Stimulated activated CD4-positive, alpha-beta T cell treated with anti-CD3 and anti-CD28 coated beads, Interleukin-12 subunit alpha, Interleukin-12 subunit beta, amount 100 ng/mL, for 48 hours (primary cell): ENCODE measurements at regions not wholly inside any gene's neighbourhood (a gene's known extent, or its start where the extent isn't known, plus 50 kb on each side); places are given as distances from the start of the nearest gene placed in this dataset.

Experiments
- DNase-seq, 3 donors: peaks; one replicate each; pipeline ENCODE4 v3.0.0-alpha.2; 2020; ENCODE audit warnings: low read depth in 2 of 3, low spot score in 1 of 3

GRCh38 chr4:176971576-176972115, 178.9 kb upstream of the VEGFC start:
- no peak for DNase-seq

- DNase-seq = no peak
These were observed 186.7 kb upstream of the VEGFC start for GRCh38 chr4:176979416-176979815.

DNA sequence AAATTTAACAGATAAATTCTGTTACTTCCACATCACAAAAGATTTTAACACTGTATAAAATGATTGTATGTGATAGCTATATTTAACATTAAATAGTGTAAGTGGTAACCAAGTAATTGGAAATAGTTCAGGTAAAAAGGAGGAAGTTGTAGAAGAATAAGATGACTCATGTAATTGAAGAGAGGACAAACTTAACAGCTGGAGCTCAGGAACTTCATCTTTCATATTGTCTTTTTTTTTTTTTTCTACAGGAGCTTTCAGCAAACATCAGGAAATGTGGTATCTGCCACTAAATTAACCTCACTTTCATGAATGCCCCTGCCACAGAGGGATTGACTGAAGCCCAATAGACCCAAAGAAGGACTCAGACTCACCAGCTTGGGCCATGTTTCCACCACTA, 188.4 kb upstream of the VEGFC start:
- no peak for DNase-seq

- DNase-seq = no peak
These were observed 188.8 kb upstream of the VEGFC start for GRCh38 chr4:176981551-176981950.

DNA sequence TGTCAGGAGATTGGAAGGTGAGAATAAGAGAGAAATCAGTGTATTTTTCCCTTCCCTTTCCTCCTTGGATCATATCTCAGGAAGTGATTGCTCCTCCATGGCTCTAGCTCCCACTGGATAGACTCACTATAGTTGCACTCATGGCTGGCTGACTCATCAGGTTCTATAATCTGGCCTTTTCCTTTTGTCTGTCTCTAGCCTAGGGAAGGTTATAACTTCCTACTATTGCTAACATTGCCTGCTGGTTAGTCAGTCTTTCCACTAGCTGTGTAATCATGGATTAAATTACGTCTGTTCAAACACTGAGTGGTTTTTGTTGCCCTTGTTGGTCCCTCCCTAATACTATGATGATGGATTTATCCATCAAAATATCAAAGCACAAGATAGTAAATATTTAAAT, 195.5 kb upstream of the VEGFC start:
- no peak for DNase-seq

DNA sequence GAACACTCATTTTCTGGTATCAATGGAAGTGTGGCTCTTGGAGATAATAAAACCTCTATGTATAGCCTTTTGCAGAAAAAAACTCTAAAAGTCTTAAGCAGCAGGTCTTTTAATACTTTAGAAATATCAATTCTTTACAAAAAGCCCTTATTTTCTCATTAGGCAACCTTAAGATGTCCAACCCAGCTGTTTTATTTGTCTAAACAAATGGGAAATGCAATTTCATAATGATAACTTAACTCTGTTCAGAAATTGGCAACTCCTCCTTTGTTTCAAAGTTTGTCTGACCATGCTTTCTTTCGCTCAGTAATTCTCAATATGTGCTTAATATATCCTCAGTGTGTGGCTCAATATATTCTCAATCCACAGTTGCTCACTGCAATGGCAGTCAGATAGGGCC, 196.5 kb upstream of the VEGFC start:
- DNase-seq = no peak

DNA sequence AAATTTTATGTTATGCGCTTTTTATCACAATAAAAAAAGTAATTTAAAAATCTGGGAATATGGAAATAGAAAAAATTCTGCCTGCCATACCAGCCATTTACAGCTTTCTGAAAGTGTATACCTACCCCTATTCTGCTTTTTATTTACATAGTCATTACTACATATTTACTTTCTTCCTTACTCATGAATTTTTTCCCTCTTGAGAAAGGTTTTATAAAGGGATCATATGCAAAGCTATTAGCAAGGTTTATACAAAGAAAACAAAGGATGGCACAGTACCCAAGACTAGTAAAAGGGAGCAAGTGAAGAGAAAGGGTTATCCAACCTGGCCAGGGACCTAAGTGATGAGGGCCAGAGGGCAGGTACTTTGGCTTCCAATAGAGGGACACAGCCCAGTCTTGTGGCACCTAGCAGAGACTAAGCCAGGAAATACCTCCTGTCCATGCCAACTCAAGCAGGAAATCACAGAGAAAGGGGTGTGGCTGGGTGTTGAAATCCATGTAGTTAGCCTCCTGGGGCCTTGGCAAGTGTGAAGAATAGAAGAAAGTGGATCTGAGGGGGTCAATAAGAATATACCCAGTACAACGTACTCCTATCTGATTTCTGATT, 207.3 kb upstream of the VEGFC start:
- DNase-seq = no peak

GRCh38 chr4:177001271-177002175, 208.8 kb upstream of the VEGFC start:
- DNase-seq = no peak

GRCh38 chr4:177005674-177006230, 213.0 kb upstream of the VEGFC start:
- no peak for DNase-seq

DNA sequence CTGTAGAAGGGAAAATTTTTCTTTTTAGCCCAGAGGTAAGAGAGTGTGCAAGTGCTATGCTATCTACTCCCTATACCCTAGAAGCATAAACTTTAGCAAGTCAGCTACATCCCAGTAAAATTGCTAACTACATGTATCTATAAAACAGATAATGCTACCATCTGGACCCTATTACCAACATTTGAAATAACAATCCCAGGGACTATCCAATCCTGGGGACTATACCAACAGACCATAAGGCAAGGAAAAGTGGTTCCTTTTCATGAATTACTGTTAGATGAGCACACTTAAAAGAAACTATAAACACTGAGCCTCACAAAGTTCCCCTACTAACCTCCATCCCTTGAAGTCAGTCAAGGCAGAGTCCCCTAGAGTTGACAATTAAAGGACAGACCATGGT, 213.6 kb upstream of the VEGFC start:
- DNase-seq = no peak

DNA sequence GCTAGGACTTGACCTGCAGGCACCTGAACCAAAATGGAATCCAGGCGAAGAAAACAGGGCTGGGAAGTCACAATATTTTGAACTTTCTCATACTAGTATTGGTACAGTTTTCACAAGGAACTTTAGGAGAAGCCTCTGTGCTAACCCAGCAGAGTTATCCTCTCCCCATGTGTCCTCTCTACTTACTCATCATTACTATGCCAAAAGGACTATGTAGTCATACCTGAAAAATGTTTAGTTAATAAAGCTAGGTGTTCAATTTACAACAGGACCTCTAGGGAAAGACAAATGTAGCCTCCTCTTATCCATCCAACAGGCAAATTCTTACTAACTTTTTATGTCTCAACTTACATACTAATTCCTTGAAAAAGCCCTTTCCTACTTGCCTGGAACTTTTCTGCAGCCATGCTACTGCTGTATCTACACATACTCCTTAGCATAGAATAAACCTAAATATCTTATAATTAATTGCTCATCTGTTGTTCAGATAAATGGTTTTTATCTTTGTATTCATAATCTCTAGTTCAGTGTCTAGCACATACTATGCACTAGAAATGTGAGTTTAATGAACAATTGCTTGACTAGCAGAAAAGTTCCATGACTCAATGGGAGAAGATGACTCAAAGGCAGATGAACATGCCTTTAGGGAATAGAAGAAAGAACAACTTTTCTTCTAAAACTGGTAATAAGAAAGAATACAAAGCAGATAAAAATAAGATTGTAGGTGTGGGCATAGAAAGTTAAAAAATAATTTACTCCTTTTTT, 215.5 kb upstream of the VEGFC start:
- DNase-seq = no peak

GRCh38 chr4:177008836-177009501, 216.2 kb upstream of the VEGFC start:
- DNase-seq = no peak

GRCh38 chr4:177010418-177010817, 217.7 kb upstream of the VEGFC start:
- DNase-seq = no peak

DNA sequence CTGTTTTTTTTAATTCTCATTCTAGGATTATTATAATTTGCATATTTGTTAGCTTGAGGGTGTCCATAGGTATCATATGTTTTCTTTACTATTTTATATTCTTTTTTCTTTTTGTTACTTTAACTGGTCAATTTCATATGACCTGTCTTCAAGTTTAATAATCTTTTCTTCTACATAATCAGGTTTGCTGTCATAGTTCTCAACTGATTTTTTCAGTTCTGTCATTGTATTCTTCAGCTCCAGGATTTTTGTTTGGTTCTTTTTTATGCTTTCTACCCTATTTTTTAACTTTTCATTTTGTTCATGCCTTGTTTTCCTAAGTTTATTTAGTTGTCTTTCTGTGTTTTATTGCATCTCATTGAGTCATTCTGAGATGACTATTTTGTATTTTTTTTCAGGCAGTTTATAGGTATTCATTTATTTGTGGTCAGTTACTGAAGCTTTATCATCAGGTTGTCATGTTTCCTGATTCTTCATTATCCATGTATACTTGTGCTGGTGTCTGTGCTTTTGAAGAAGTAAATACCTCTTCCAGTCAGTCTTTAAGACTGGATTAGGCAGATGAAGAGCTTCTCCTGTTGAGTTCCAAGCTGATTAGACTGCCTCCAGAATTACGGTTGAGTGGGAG, 220.3 kb upstream of the VEGFC start:
- no peak for DNase-seq

GRCh38 chr4:177016541-177017141, 223.9 kb upstream of the VEGFC start:
- DNase-seq = no peak

DNA sequence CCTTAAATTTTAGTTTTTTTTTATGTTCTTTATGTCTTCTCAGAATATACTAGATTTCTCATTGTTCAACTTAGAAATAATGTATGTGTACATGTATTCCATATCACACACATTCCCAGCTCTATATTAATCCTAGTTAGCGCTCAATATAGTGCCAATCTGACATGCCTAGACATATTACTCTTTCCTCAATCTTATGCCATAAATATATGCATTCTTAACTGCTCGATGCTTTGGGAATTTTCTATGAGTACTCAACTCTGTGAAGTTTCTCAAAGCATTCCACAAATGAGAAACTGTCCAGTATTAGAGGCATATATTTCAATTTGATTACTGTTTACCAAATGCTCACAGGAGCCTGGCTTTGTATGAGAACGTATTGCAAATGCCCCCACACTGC, 231.2 kb upstream of the VEGFC start:
- no peak for DNase-seq

GRCh38 chr4:177032341-177032740, 239.6 kb upstream of the VEGFC start:
- DNase-seq = no peak

GRCh38 chr4:177033135-177033534, 240.4 kb upstream of the VEGFC start:
- no peak for DNase-seq

DNA sequence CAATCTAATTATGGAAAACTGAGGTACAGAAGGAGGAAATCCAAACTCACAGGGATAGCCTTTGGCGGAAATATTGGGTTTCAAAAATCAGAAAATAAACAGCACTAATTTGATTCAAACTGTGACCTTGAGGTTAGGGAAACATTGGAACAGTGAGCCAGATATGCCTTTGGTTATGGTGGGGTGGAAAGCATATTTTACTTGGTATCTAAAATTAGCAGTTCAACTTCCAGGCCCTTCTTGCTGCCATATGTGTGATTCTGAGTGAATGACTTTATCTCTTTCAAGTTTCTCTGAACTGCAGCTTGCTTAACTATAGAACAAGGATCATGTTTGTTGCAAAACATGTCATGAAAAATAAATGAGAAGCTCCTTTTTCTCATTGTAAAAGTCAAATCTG, 240.9 kb upstream of the VEGFC start:
- no peak for DNase-seq

DNA sequence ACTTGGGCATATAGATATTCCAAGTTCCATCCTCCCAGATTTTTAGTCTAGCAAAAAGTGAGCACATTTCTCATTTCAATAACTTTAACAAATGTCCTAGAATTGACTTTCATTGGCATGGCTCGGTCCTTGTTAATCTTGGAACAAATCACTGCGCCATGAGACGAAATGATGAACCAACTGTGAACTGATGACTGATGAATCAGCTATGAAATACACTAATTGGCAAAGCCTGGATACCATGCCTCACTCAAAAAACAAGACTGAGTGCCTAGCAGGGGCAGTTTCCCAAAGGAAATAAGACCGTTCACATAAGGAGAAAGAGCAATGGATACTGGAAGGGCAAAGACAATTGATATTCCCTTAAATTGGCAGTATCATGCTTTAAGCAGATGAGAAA, 248.6 kb upstream of the VEGFC start:
- no peak for DNase-seq
